ENCODE measurements at regions not wholly inside any gene's neighbourhood (a gene's known extent, or its start where the extent isn't known, plus 50 kb on each side); places are given as distances from the start of the nearest gene placed in this dataset.

- TF ChIP-seq CTCF (IDR thresholded peaks at IDR 0.05) (no peak), ZFX (IDR thresholded peaks at IDR 0.05; ENCODE audit: borderline replicate concordance) (no peak)
Measured at GRCh38 chrX:96483647-96484160, 200.9 kb upstream of the DIAPH2 start.

Measured in 22Rv1 (cell line).